Tibial nerve (tissue), 4 donors: ENCODE measurements at regions not wholly inside any gene's neighbourhood (a gene's known extent, or its start where the extent isn't known, plus 50 kb on each side); places are given as distances from the start of the nearest gene placed in this dataset.

Experiments used
- DNase-seq, 2 donors: peaks; one replicate each; pipeline ENCODE4 v3.0.0-alpha.2; 2019; ENCODE audit warnings: low spot score in 2 of 2
- H3K27ac ChIP-seq, 4 donors: fragments of 200-600 bp; sonication (generic) in 3 of 4; one replicate each; pipeline ENCODE4 v1.5.1; 2017 to 2019; ENCODE audit warnings: mild to moderate bottlenecking in 1 of 4
- H3K27me3 ChIP-seq, 2 donors: fragments of 200-600 bp; sonication (generic) in 1 of 2; one replicate each; pipeline versions ENCODE4 v1.5.1 to v1.6.0; 2017 to 2019
- H3K36me3 ChIP-seq, 3 donors: fragments of 200-600 bp; sonication (generic); one replicate each; pipeline ENCODE4 v1.5.1; 2018 to 2019
- H3K4me1 ChIP-seq, 4 donors: fragments of 200-600 bp; sonication (generic) in 3 of 4; one replicate each; pipeline ENCODE4 v1.5.1; 2017 to 2019
- H3K4me3 ChIP-seq, 4 donors: fragments of 200-600 bp; sonication (generic) in 3 of 4; one replicate each; pipeline ENCODE4 v1.5.1; 2017 to 2019; ENCODE audit warnings: mild to moderate bottlenecking in 1 of 4, moderate library complexity in 1 of 4
- H3K9me3 ChIP-seq, 4 donors: fragments of 200-600 bp; sonication (generic) in 3 of 4; one replicate each; pipeline ENCODE4 v1.5.1; 2017 to 2019
- EP300 ChIP-seq, 2 donors: sonication (generic); formaldehyde crosslinking; IDR thresholded peaks; one replicate each; pipeline ENCODE4 v1.6.1; 2017; ENCODE audit warnings: antibody characterized with exemption in 2 of 2, mild to moderate bottlenecking in 1 of 2
- POLR2A ChIP-seq, 2 donors: fragments of 450-650 bp; IDR thresholded peaks; one replicate each; pipeline ENCODE4 v1.6.1; 2017; ENCODE audit warnings: antibody characterized with exemption in 2 of 2, mild to moderate bottlenecking in 2 of 2, moderate library complexity in 2 of 2
- WGBS, 2 donors: methylation state at CpG; one replicate each; pipeline ENCODE4 v1.1.5; 2018; 5-methylcytosine and 5-hydroxymethylcytosine counted together
- TF ChIP-seq, protein P1 (sequence below), 5 experiments: fragments of 200-600 bp in 3 of 5; fragments of 450-650 bp in 2 of 5; sonication (generic) in 3 of 5; IDR thresholded peaks; one replicate each; pipeline ENCODE4 v1.5.1; 2016 to 2019; ENCODE audit warnings: antibody characterized with exemption in 5 of 5, mild to moderate bottlenecking in 3 of 5, moderate library complexity in 2 of 5

DNA sequence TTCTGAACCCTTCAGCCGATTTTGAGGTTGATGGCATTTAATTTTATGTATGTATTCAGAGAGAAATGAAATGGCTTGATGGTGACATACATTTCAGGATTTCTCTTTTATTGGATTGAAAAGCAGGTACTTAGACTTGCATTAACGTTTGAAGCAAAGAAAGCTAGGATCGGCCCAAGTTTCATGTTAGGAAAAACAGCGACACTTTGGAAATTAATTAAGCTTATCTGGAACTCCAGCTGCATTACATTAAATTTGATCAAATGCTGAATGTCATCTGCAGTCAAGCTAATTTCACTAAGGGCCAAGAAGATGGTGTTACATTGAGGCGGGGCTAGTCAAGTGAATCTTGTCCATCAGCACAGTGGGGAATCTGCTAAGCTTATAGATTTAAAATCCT is 441.8 kb downstream of the IRS1 start:
- 90 to 97% methylated on average over 5 of the region's 5 CpGs for WGBS, 2 donors
- no peaks in the 10 kb centered on the region for H3K27me3 ChIP-seq

DNA sequence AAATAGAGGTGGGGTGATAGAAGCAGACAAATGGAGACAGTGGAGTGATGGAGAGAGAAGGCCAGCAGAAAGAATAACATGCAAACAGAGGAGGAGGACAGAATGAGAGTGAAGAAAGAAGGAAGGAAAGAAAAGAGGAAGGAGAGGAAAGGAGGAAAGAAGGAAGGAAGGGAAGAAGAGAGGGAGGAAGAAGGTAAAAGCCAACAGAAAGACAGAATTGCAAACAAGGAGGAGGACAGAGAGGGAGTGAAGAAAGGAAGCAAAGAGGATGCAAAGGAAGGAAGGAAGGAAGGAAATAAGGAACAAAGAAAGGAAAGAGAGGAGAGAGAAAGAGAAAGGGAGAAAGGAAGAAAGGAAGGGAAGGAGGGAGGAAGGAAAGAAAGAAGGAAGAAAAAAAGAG is 444.0 kb downstream of the IRS1 start:
- TF ChIP-seq, protein P1, sequence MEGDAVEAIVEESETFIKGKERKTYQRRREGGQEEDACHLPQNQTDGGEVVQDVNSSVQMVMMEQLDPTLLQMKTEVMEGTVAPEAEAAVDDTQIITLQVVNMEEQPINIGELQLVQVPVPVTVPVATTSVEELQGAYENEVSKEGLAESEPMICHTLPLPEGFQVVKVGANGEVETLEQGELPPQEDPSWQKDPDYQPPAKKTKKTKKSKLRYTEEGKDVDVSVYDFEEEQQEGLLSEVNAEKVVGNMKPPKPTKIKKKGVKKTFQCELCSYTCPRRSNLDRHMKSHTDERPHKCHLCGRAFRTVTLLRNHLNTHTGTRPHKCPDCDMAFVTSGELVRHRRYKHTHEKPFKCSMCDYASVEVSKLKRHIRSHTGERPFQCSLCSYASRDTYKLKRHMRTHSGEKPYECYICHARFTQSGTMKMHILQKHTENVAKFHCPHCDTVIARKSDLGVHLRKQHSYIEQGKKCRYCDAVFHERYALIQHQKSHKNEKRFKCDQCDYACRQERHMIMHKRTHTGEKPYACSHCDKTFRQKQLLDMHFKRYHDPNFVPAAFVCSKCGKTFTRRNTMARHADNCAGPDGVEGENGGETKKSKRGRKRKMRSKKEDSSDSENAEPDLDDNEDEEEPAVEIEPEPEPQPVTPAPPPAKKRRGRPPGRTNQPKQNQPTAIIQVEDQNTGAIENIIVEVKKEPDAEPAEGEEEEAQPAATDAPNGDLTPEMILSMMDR (IDR thresholded peaks at IDR 0.05), result no peak
- TF ChIP-seq POLR2A (IDR thresholded peaks at IDR 0.05), result no peak
- TF ChIP-seq EP300 (IDR thresholded peaks at IDR 0.05), result no peak
- H3K9me3 ChIP-seq, result no peaks in the 10 kb centered on the region
- H3K36me3 ChIP-seq, result no peaks in the 10 kb centered on the region
- no peak for DNase-seq
- H3K4me1 ChIP-seq, result no peaks in the 10 kb centered on the region
- H3K27me3 ChIP-seq, result no peaks in the 10 kb centered on the region
- H3K4me3 ChIP-seq, result no peak overlapping the region
- no peak overlapping the region for H3K27ac ChIP-seq

More for the DNA sequence above, 441.8 kb downstream of the IRS1 start:
- Histone ChIP-seq H3K27ac (no peak overlapping the region), H3K4me3 (no peak overlapping the region), H3K4me1 (no peaks in the 10 kb centered on the region), H3K36me3 (no peaks in the 10 kb centered on the region), H3K9me3 (no peaks in the 10 kb centered on the region)
- TF ChIP-seq, protein P1 (IDR thresholded peaks at IDR 0.05), result no peak
- no peak for TF ChIP-seq POLR2A (IDR thresholded peaks at IDR 0.05)
- no peak for TF ChIP-seq EP300 (IDR thresholded peaks at IDR 0.05)
- no peak for DNase-seq

DNA sequence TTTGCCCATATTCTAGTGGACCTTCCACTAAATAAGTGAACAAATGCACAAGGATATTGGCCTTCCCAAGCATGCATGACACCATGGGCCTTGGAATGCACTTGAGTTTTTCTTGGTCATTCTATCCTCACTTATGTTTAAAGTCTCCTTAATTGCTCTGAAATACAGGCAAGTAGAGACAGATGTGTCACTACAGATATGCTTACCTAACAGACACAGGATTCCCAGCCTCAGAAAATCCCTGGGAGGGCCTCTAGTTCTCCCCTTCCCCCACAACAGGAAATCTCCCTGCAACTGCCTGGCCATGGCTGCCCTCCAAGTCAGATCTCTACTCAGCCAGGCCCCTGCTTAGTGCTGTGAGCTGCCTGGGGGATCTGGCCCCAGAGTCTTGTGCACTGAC is 445.2 kb downstream of the IRS1 start:
- Histone ChIP-seq H3K27ac (no peak overlapping the region), H3K36me3 (no peaks in the 10 kb centered on the region), H3K4me3 (no peak overlapping the region), H3K9me3 (no peaks in the 10 kb centered on the region), H3K27me3 (no peaks in the 10 kb centered on the region), H3K4me1 (no peaks in the 10 kb centered on the region)
- DNase-seq, result no peak
- TF ChIP-seq, protein P1 (IDR thresholded peaks at IDR 0.05), result no peak
- TF ChIP-seq POLR2A (IDR thresholded peaks at IDR 0.05), result no peak
- TF ChIP-seq EP300 (IDR thresholded peaks at IDR 0.05), result no peak

DNA sequence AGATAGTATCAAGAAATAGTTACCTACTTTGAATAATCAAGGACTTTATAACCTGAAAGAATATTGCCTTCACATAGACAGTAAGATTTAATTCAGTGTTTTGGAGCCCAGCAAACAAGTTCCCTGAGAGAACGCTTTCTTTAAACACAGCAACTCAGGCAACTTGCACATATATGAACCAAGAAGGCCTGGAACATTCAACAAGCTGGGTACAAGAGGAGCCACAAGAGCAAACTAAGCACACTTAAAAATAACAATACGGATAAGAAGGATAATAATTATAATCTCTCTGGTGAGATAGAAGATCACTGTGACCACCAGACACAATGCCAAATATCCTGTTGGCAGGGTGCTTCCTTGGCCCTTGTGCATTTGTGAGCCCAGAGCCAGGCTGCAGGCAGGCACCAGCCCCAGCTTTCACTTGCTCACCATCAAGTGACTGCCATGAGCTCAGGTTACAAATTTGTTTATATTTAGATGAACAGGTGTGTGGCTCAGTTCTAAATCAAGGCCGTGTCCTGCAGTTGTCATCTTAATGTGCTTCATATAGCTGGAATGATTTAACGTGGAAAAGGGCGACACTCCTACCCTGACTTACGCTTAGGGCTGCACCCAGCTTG is 446.6 kb downstream of the IRS1 start:
- Histone ChIP-seq H3K27ac (no peak overlapping the region), H3K27me3 (no peaks in the 10 kb centered on the region), H3K36me3 (no peaks in the 10 kb centered on the region), H3K9me3 (no peaks in the 10 kb centered on the region), H3K4me3 (no peak overlapping the region), H3K4me1 (no peaks in the 10 kb centered on the region)
- WGBS, 2 donors, result 92 to 94% methylated on average over 6 of the region's 6 CpGs
- DNase-seq, result no peak
- TF ChIP-seq EP300 (IDR thresholded peaks at IDR 0.05) (no peak), POLR2A (IDR thresholded peaks at IDR 0.05) (no peak)
- TF ChIP-seq, protein P1 (IDR thresholded peaks at IDR 0.05), result no peak

DNA sequence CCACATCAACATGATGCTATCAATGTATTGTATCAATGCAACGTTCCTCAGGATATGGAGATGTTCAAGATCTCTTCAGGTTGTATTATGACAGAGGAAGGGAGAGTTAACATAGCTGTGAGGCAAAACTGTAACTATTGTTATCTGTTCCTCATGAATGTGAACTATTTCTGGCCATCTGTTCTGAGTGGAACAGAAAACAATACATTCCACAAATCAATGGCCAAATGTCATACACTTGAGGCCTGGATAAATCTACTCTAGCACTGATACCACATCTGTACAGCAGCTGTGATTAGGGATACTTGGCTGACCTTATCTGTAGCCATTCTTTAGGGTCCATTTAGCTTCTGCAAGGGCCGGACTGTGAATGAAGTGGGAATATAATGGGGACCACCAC is 447.9 kb downstream of the IRS1 start:
- Histone ChIP-seq H3K4me3 (no peak overlapping the region), H3K9me3 (no peaks in the 10 kb centered on the region), H3K27me3 (no peaks in the 10 kb centered on the region), H3K36me3 (no peaks in the 10 kb centered on the region), H3K27ac (no peak overlapping the region), H3K4me1 (no peaks in the 10 kb centered on the region)
- no peak for DNase-seq
- TF ChIP-seq POLR2A (IDR thresholded peaks at IDR 0.05) (no peak), EP300 (IDR thresholded peaks at IDR 0.05) (no peak)
- WGBS, 2 donors, result 52% methylated on average over 2 of the region's 2 CpGs

DNA sequence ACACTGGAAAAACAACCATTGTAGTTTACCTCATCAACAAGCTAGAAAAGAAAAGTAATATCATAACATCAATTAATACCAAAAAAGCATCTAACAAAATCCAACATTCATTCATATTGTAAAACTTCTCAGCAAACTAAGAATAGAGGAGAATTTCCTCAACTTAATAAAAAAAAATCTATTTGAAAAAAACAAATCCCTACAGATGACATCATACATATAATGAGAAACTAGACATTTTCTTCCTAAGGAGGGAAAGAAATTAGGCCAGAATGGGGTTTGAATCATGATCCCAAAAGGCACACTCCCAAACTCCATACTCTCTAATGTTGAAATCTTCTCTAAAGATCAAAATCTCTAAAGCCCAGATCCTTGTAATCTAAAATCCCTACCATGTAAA is 460.0 kb downstream of the IRS1 start:
- H3K4me3 ChIP-seq, result no peak overlapping the region
- no peaks in the 10 kb centered on the region for H3K9me3 ChIP-seq
- no peak for DNase-seq
- H3K27me3 ChIP-seq, result no peaks in the 10 kb centered on the region
- H3K27ac ChIP-seq, result no peak overlapping the region
- TF ChIP-seq EP300 (IDR thresholded peaks at IDR 0.05) (no peak), POLR2A (IDR thresholded peaks at IDR 0.05) (no peak)
- TF ChIP-seq, protein P1 (IDR thresholded peaks at IDR 0.05), result no peak
- no peaks in the 10 kb centered on the region for H3K36me3 ChIP-seq
- no peaks in the 10 kb centered on the region for H3K4me1 ChIP-seq
